IPS DF 19.7 (cell line): ENCODE measurements at regions not wholly inside any gene's neighbourhood (a gene's known extent, or its start where the extent isn't known, plus 50 kb on each side); places are given as distances from the start of the nearest gene placed in this dataset.

Experiments used
- DNase-seq: peaks from one replicate; pipeline ENCODE4 v3.0.0-alpha.2; 2013; ENCODE audit warnings: low read depth, low spot score

- DNase-seq = no peak
Observed at GRCh38 chr2:180158961-180159360, 151.9 kb upstream of the CWC22 start.

GRCh38 chr2:180156651-180157050 lies 149.6 kb upstream of the CWC22 start:
- no peak for DNase-seq

- DNase-seq = no peak
Observed at GRCh38 chr2:180150606-180151005, 143.5 kb upstream of the CWC22 start.

GRCh38 chr2:180146541-180146940 lies 139.4 kb upstream of the CWC22 start:
- DNase-seq = no peak

- DNase-seq = no peak
Observed at GRCh38 chr2:180146114-180146513, 139.0 kb upstream of the CWC22 start.

- no peak for DNase-seq
Observed at GRCh38 chr2:180145163-180145562, 138.1 kb upstream of the CWC22 start.

GRCh38 chr2:180144338-180144813 lies 137.3 kb upstream of the CWC22 start:
- no peak for DNase-seq

- DNase-seq = no peak
Observed at GRCh38 chr2:180143633-180144337, 136.7 kb upstream of the CWC22 start.

GRCh38 chr2:180141600-180141999 lies 134.5 kb upstream of the CWC22 start:
- no peak for DNase-seq

GRCh38 chr2:180133736-180134135 lies 126.6 kb upstream of the CWC22 start:
- DNase-seq = no peak

GRCh38 chr2:180130403-180130802 lies 123.3 kb upstream of the CWC22 start:
- no peak for DNase-seq

GRCh38 chr2:180128861-180129260 lies 121.8 kb upstream of the CWC22 start:
- DNase-seq = no peak

GRCh38 chr2:180125245-180125962 lies 118.3 kb upstream of the CWC22 start:
- peak; percentile 73 for DNase-seq

GRCh38 chr2:180124273-180125139 lies 117.4 kb upstream of the CWC22 start:
- no peak for DNase-seq

- DNase-seq = no peak
Observed at GRCh38 chr2:180122874-180123273, 115.8 kb upstream of the CWC22 start.

GRCh38 chr2:180115675-180116074 lies 108.6 kb upstream of the CWC22 start:
- no peak for DNase-seq

GRCh38 chr2:180115269-180115668 lies 108.2 kb upstream of the CWC22 start:
- no peak for DNase-seq

- DNase-seq = no peak
Observed at GRCh38 chr2:180111901-180112300, 104.8 kb upstream of the CWC22 start.

- no peak for DNase-seq
Observed at GRCh38 chr2:180110469-180110868, 103.4 kb upstream of the CWC22 start.

- no peak for DNase-seq
Observed at GRCh38 chr2:180101846-180102245, 94.7 kb upstream of the CWC22 start.

- DNase-seq = no peak
Observed at GRCh38 chr2:180099308-180099707, 92.2 kb upstream of the CWC22 start.

GRCh38 chr2:180085144-180085543 lies 78.0 kb upstream of the CWC22 start:
- no peak for DNase-seq
